HL-60 (cell line): ENCODE measurements at regions not wholly inside any gene's neighbourhood (a gene's known extent, or its start where the extent isn't known, plus 50 kb on each side); places are given as distances from the start of the nearest gene placed in this dataset.

Experiments
- GABPA ChIP-seq: IDR thresholded peaks from 2 replicates; pipeline ENCODE4 v1.6.1; 2012; ENCODE audit warnings: low read depth
- POLR2AphosphoS5 ChIP-seq: IDR thresholded peaks from 2 replicates; pipeline ENCODE4 v1.6.1; 2012; ENCODE audit warnings: low read depth
- TF ChIP-seq, protein P1 (sequence below): IDR thresholded peaks from one replicate; pipeline ENCODE4 v1.5.1; 2011; ENCODE audit warnings: low read length, control low read depth, inconsistent platforms; ENCODE audit not compliant: insufficient read depth
- TF ChIP-seq, protein P2 (sequence below): IDR thresholded peaks from 2 replicates; pipeline ENCODE4 v1.6.1; 2012; ENCODE audit warnings: low read depth; ENCODE audit not compliant: insufficient replicate concordance

DNA sequence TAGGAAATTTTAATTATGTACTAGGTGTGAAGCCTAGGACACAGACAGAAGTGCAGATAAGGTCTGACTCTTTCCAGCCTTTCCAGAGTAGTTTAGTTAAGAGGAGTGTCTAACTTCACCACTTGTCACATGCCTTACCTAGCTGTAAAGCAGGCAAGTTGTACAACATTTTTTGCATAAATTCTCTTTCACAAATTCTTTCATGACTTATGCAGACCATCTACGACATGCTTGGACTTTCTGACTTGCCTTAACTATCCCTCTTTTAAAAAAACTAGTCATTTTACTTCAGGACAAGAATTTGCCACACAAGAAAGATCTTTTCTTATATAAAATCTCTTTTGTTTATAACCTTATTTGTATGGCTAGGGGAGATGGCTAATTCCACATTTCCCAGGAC lies 1273.6 kb upstream of the SLC39A10 start:
- TF ChIP-seq POLR2AphosphoS5 (no peak), GABPA (no peak)
- TF ChIP-seq, protein P1, sequence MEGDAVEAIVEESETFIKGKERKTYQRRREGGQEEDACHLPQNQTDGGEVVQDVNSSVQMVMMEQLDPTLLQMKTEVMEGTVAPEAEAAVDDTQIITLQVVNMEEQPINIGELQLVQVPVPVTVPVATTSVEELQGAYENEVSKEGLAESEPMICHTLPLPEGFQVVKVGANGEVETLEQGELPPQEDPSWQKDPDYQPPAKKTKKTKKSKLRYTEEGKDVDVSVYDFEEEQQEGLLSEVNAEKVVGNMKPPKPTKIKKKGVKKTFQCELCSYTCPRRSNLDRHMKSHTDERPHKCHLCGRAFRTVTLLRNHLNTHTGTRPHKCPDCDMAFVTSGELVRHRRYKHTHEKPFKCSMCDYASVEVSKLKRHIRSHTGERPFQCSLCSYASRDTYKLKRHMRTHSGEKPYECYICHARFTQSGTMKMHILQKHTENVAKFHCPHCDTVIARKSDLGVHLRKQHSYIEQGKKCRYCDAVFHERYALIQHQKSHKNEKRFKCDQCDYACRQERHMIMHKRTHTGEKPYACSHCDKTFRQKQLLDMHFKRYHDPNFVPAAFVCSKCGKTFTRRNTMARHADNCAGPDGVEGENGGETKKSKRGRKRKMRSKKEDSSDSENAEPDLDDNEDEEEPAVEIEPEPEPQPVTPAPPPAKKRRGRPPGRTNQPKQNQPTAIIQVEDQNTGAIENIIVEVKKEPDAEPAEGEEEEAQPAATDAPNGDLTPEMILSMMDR: no peak
- TF ChIP-seq, protein P2, sequence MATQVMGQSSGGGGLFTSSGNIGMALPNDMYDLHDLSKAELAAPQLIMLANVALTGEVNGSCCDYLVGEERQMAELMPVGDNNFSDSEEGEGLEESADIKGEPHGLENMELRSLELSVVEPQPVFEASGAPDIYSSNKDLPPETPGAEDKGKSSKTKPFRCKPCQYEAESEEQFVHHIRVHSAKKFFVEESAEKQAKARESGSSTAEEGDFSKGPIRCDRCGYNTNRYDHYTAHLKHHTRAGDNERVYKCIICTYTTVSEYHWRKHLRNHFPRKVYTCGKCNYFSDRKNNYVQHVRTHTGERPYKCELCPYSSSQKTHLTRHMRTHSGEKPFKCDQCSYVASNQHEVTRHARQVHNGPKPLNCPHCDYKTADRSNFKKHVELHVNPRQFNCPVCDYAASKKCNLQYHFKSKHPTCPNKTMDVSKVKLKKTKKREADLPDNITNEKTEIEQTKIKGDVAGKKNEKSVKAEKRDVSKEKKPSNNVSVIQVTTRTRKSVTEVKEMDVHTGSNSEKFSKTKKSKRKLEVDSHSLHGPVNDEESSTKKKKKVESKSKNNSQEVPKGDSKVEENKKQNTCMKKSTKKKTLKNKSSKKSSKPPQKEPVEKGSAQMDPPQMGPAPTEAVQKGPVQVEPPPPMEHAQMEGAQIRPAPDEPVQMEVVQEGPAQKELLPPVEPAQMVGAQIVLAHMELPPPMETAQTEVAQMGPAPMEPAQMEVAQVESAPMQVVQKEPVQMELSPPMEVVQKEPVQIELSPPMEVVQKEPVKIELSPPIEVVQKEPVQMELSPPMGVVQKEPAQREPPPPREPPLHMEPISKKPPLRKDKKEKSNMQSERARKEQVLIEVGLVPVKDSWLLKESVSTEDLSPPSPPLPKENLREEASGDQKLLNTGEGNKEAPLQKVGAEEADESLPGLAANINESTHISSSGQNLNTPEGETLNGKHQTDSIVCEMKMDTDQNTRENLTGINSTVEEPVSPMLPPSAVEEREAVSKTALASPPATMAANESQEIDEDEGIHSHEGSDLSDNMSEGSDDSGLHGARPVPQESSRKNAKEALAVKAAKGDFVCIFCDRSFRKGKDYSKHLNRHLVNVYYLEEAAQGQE: no peak
